ENCODE measurements at regions not wholly inside any gene's neighbourhood (a gene's known extent, or its start where the extent isn't known, plus 50 kb on each side); places are given as distances from the start of the nearest gene placed in this dataset.

GRCh38 chr2:16291731-16292550 lies 351.6 kb downstream of the MYCN start:
- H3K4me3 ChIP-seq (ENCODE audit: low read length) = no peak overlapping the region
- TF ChIP-seq CTCF (IDR thresholded peaks at IDR 0.05; ENCODE audit: insufficient read depth, low read depth, low read length, missing control alignments) = no peak
- no peak for DNase-seq (ENCODE audit: low read depth)

GRCh38 chr2:16291226-16291625 lies 350.9 kb downstream of the MYCN start:
- no peak overlapping the region for H3K4me3 ChIP-seq (ENCODE audit: low read length)
- DNase-seq (ENCODE audit: low read depth) = no peak
- TF ChIP-seq CTCF (IDR thresholded peaks at IDR 0.05; ENCODE audit: insufficient read depth, low read depth, low read length, missing control alignments) = no peak

- no peak for DNase-seq (ENCODE audit: low read depth)
- TF ChIP-seq CTCF (IDR thresholded peaks at IDR 0.05; ENCODE audit: insufficient read depth, low read depth, low read length, missing control alignments) = no peak
- H3K4me3 ChIP-seq (ENCODE audit: low read length) = no peak overlapping the region
These were observed 350.1 kb downstream of the MYCN start for GRCh38 chr2:16290311-16291020.

GRCh38 chr2:16288371-16289112 lies 348.2 kb downstream of the MYCN start:
- no peak for TF ChIP-seq CTCF (IDR thresholded peaks at IDR 0.05; ENCODE audit: insufficient read depth, low read depth, low read length, missing control alignments)
- DNase-seq (ENCODE audit: low read depth) = no peak

GRCh38 chr2:16287831-16288230 lies 347.5 kb downstream of the MYCN start:
- no peak for DNase-seq (ENCODE audit: low read depth)
- no peak for TF ChIP-seq CTCF (IDR thresholded peaks at IDR 0.05; ENCODE audit: insufficient read depth, low read depth, low read length, missing control alignments)
- H3K4me3 ChIP-seq (ENCODE audit: low read length) = no peak overlapping the region

More at GRCh38 chr2:16288371-16289112, 348.2 kb downstream of the MYCN start:
- H3K4me3 ChIP-seq (ENCODE audit: low read length) = no peak overlapping the region

- H3K4me3 ChIP-seq (ENCODE audit: low read length) = no peak overlapping the region
- TF ChIP-seq CTCF (IDR thresholded peaks at IDR 0.05; ENCODE audit: insufficient read depth, low read depth, low read length, missing control alignments) = no peak
- DNase-seq (ENCODE audit: low read depth) = no peak
These were observed 346.9 kb downstream of the MYCN start for GRCh38 chr2:16287281-16287680.

Measured in epithelial cell of esophagus (primary cell).